ENCODE measurements at regions not wholly inside any gene's neighbourhood (a gene's known extent, or its start where the extent isn't known, plus 50 kb on each side); places are given as distances from the start of the nearest gene placed in this dataset.
A peak's percentile ranks its signal among the peaks of the same experiment; 100 is the strongest.

DNA sequence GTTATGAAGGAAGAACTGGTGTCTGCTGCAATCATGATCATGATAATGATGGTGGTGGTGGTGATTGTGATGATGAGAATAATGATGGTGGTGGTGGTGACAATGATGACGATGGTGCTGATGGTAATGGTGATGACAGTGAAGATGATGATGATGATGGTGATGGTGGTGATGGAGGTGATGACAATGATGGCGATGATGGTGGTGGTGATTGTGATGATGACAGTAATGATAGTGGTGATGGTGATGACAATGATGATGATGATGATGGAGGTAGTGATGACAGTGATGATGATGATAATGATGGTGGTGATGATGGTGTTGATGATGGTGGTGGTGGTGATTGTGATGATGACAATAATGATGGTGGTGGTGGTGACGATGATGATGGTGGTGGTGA is 52.8 kb upstream of the ANO1 start (continued):
- TF ChIP-seq FOXP4 (CRISPR knock-in tag; IDR thresholded peaks at IDR 0.05) (no peak), AKNA (CRISPR knock-in tag; IDR thresholded peaks at IDR 0.05; ENCODE audit: borderline replicate concordance) (no peak), ZNF296 (CRISPR knock-in tag; conservative IDR thresholded peaks at IDR 0.05) (no peak), NFKB2 (CRISPR knock-in tag; IDR thresholded peaks at IDR 0.05; ENCODE audit: borderline replicate concordance) (no peak), ZNF883 (CRISPR knock-in tag; IDR thresholded peaks at IDR 0.05; ENCODE audit: not compliant biosample characterization) (no peak), ASH2L (IDR thresholded peaks at IDR 0.05; ENCODE audit: insufficient read length, low read depth, low read length) (no peak), JDP2 (CRISPR knock-in tag; IDR thresholded peaks at IDR 0.05; ENCODE audit: borderline replicate concordance) (no peak), TEAD2 (CRISPR knock-in tag; IDR thresholded peaks at IDR 0.05) (no peak), SMC3 (IDR thresholded peaks at IDR 0.05; ENCODE audit: low read length) (no peak), ZNF556 (CRISPR knock-in tag; IDR thresholded peaks at IDR 0.05; ENCODE audit: borderline replicate concordance) (no peak), CREB1 (IDR thresholded peaks at IDR 0.05) (peak; percentile 98), CREB1 (CRISPR knock-in tag; IDR thresholded peaks at IDR 0.05) (no peak), ZNF317 (CRISPR knock-in tag; IDR thresholded peaks at IDR 0.05) (no peak)
- TF ChIP-seq, protein P1, sequence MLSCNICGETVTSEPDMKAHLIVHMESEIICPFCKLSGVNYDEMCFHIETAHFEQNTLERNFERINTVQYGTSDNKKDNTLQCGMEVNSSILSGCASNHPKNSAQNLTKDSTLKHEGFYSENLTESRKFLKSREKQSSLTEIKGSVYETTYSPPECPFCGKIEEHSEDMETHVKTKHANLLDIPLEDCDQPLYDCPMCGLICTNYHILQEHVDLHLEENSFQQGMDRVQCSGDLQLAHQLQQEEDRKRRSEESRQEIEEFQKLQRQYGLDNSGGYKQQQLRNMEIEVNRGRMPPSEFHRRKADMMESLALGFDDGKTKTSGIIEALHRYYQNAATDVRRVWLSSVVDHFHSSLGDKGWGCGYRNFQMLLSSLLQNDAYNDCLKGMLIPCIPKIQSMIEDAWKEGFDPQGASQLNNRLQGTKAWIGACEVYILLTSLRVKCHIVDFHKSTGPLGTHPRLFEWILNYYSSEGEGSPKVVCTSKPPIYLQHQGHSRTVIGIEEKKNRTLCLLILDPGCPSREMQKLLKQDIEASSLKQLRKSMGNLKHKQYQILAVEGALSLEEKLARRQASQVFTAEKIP (CRISPR knock-in tag; IDR thresholded peaks at IDR 0.05; ENCODE audit: borderline replicate concordance) = no peak
- TF ChIP-seq, protein P2, sequence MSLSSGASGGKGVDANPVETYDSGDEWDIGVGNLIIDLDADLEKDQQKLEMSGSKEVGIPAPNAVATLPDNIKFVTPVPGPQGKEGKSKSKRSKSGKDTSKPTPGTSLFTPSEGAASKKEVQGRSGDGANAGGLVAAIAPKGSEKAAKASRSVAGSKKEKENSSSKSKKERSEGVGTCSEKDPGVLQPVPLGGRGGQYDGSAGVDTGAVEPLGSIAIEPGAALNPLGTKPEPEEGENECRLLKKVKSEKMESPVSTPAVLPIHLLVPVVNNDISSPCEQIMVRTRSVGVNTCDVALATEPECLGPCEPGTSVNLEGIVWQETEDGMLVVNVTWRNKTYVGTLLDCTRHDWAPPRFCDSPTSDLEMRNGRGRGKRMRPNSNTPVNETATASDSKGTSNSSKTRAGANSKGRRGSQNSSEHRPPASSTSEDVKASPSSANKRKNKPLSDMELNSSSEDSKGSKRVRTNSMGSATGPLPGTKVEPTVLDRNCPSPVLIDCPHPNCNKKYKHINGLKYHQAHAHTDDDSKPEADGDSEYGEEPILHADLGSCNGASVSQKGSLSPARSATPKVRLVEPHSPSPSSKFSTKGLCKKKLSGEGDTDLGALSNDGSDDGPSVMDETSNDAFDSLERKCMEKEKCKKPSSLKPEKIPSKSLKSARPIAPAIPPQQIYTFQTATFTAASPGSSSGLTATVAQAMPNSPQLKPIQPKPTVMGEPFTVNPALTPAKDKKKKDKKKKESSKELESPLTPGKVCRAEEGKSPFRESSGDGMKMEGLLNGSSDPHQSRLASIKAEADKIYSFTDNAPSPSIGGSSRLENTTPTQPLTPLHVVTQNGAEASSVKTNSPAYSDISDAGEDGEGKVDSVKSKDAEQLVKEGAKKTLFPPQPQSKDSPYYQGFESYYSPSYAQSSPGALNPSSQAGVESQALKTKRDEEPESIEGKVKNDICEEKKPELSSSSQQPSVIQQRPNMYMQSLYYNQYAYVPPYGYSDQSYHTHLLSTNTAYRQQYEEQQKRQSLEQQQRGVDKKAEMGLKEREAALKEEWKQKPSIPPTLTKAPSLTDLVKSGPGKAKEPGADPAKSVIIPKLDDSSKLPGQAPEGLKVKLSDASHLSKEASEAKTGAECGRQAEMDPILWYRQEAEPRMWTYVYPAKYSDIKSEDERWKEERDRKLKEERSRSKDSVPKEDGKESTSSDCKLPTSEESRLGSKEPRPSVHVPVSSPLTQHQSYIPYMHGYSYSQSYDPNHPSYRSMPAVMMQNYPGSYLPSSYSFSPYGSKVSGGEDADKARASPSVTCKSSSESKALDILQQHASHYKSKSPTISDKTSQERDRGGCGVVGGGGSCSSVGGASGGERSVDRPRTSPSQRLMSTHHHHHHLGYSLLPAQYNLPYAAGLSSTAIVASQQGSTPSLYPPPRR (CRISPR knock-in tag; IDR thresholded peaks at IDR 0.05; ENCODE audit: borderline replicate concordance) = no peak
- TF ChIP-seq, protein P3, sequence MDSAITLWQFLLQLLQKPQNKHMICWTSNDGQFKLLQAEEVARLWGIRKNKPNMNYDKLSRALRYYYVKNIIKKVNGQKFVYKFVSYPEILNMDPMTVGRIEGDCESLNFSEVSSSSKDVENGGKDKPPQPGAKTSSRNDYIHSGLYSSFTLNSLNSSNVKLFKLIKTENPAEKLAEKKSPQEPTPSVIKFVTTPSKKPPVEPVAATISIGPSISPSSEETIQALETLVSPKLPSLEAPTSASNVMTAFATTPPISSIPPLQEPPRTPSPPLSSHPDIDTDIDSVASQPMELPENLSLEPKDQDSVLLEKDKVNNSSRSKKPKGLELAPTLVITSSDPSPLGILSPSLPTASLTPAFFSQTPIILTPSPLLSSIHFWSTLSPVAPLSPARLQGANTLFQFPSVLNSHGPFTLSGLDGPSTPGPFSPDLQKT (CRISPR knock-in tag; IDR thresholded peaks at IDR 0.05; ENCODE audit: borderline replicate concordance) = no peak

Measured in HepG2 (cell line).